DMS153 treated with DMSO at 0.1 percent for 48 hours (cell line): ENCODE measurements at regions not wholly inside any gene's neighbourhood (a gene's known extent, or its start where the extent isn't known, plus 50 kb on each side); places are given as distances from the start of the nearest gene placed in this dataset.
"Not testable (repeated sequence)": the region's sequence is repeated elsewhere in the genome, so short reads cannot be mapped to it uniquely, and the experiment has no call there.

Experiments
- DNase-seq: peaks from one replicate; lab custom pipeline; 2025; ENCODE audit not compliant: unreplicated experiment; lab: John Stamatoyannopoulos, UW

- no peak for DNase-seq
These were observed 357.5 kb downstream of the PTPRU start for GRCh38 chr1:29593601-29594382.

GRCh38 chr1:29592731-29593130 lies 356.4 kb downstream of the PTPRU start:
- DNase-seq: no peak

- DNase-seq: no peak
These were observed 355.9 kb downstream of the PTPRU start for GRCh38 chr1:29592261-29592615.

- no peak for DNase-seq
These were observed 355.4 kb downstream of the PTPRU start for GRCh38 chr1:29591601-29592260.

GRCh38 chr1:29590583-29591565 lies 354.6 kb downstream of the PTPRU start:
- DNase-seq: no peak

- DNase-seq: not testable (repeated sequence)
These were observed 353.4 kb downstream of the PTPRU start for GRCh38 chr1:29589716-29590115.

- DNase-seq: no peak
These were observed 350.8 kb downstream of the PTPRU start for GRCh38 chr1:29586991-29587745.

- no peak for DNase-seq
These were observed 349.9 kb downstream of the PTPRU start for GRCh38 chr1:29586215-29586614.

GRCh38 chr1:29585656-29586055 lies 349.3 kb downstream of the PTPRU start:
- DNase-seq: no peak

GRCh38 chr1:29585201-29585600 lies 348.9 kb downstream of the PTPRU start:
- DNase-seq: no peak

GRCh38 chr1:29584776-29585175 lies 348.5 kb downstream of the PTPRU start:
- DNase-seq: no peak

- no peak for DNase-seq
These were observed 348.0 kb downstream of the PTPRU start for GRCh38 chr1:29584362-29584761.

GRCh38 chr1:29583727-29584126 lies 347.4 kb downstream of the PTPRU start:
- no peak for DNase-seq

GRCh38 chr1:29581256-29581655 lies 344.9 kb downstream of the PTPRU start:
- no peak for DNase-seq

- DNase-seq: no peak
These were observed 343.6 kb downstream of the PTPRU start for GRCh38 chr1:29579821-29580425.

GRCh38 chr1:29577512-29577911 lies 341.2 kb downstream of the PTPRU start:
- no peak for DNase-seq

GRCh38 chr1:29576510-29576909 lies 340.2 kb downstream of the PTPRU start:
- DNase-seq: no peak

GRCh38 chr1:29575826-29576225 lies 339.5 kb downstream of the PTPRU start:
- DNase-seq: no peak

- no peak for DNase-seq
These were observed 339.0 kb downstream of the PTPRU start for GRCh38 chr1:29575277-29575676.

- no peak for DNase-seq
These were observed 338.5 kb downstream of the PTPRU start for GRCh38 chr1:29574871-29575270.
